NCI-H2196 treated with DMSO at 0.1 percent for 48 hours (cell line): ENCODE measurements at regions not wholly inside any gene's neighbourhood (a gene's known extent, or its start where the extent isn't known, plus 50 kb on each side); places are given as distances from the start of the nearest gene placed in this dataset.

Experiments
- DNase-seq: peaks from one replicate; lab custom pipeline; 2025; ENCODE audit not compliant: unreplicated experiment; lab: John Stamatoyannopoulos, UW

DNA sequence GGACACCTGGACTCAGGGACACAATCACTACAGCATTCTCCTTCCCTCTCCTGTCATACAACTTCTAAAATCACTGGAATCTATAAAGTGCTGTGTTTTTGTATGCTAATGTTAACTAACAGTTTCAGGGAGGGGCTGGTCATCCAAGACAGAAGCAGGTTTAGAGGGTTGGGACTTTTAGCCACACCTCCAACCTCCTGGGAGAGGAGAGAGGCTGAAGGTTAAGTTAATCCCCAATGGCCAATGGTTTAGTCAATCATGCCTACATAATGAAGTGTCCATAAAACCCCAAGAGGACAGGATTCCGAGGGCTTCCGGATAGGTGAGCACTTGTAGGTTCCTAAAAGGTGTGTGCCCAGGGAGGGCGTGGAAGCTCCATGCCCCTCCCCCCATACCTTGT lies 219.3 kb upstream of the CTNNB1 start:
- DNase-seq = no peak

DNA sequence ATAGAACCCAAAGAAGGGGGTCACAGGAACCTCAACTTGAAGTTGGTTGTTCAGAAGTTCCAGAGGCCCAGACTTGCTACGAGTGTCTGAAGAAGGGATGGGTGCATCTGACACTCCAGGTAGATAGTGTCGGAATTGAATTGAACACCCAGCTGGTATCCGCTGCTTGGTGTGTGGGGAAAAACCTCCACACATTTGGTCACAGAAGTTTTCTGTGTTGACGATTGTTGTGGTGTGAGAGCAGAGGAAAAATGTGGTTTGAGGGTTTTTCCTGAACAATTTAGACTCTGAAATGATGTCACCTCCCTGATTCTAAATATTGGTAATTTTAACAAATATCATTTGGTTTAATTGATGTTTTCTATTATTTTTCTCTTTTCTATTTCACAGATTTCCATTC lies 218.8 kb upstream of the CTNNB1 start:
- no peak for DNase-seq

DNA sequence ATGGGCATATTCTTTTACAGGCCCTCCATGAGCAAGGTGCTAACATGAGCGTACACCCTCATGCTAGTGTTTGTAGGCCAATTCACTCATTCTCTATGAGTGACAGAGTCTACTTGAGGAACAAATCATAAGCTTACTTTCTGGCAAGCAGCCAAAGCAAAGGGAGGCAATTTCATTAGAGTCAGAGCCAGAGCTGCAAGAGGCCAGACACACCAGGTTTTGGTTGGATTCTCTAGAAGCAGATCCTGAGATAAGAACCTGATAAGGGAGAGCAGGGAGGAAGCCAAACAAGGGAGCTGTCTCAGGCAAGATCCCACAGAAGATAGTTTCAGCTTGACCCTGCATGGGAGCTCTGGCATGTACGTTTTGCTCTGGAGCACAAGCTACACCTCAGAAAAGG lies 214.1 kb upstream of the CTNNB1 start:
- DNase-seq = no peak

DNA sequence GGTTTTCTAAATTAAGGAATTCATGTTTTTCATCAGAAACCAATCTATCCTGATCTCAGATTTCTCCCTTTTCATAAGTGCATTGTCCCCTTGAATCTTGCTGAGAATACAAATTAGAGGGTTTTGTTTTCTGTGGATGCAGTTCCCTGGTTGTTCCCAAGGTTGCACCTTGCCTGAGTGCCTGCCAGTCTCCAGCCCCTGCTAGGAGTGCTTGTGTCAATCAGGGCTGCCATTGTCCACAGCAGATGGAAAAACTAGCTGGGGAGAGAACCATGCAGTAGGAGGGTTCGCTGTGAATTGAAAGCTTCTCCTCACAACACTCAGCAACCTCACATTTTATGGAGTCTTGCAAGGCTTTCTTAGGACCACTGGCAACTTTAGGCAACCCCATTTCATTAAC lies 210.8 kb upstream of the CTNNB1 start:
- DNase-seq = no peak

DNA sequence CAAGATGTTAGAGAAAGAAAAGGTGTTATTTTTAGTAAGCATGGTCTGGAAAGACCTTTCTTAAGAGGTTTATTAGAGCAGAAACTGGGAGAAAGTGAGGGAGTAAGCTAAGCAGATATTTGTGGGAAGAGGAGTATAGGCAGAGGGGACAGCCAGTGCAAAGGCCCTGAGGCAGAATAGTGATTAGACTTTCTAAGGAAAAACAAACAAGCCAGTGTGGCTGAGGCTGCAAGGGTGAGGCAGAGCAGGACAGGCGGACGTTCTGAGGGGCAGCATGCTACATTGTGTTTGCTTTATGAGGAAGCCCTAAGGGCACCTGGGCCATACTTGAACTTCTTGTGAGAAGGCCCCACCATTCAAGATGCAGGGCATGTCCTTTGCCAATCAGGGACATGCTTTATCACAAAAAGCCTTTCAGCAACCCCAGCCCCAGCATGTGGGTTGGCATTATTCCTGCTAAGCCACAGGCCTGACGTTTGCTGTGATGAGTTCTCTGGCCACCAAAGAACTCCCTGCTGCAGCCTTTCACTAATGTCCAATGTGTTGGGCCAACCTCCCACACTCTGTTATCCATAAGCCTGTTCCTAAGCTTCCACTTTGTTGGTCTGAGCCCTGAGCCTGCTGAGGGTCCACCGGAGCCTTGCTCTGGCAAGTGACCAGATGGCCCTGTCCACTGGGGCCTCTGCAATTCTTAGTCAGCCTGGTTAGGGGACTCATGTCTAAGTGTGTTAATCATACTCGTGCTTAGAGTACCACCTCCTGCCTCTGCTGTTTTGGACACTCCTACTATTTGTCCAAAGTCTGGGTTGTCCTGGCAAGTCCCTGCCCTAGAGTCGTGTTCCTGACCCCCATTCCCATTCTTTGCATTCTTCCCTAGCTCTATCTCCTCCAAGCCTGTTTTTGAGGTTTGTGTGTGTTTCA lies 209.9 kb upstream of the CTNNB1 start:
- DNase-seq = no peak

DNA sequence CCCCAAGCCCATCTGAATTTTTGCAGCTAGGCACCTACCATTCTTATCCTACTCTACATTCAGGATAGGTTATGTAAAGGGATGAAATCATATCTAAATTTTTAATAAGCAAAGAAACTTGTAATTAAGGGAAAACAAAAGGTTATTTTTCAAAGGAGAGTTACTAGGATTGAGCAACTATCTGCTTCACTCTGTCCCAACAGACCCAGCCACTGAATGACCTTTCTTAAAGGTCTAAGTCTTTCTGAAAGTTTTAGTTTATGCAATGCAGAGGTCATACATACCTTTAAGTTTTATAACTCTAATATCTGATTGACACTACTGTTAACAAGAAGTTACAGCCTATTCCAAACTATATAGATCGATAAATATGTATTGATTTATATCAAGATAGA lies 209.2 kb upstream of the CTNNB1 start:
- no peak for DNase-seq

DNA sequence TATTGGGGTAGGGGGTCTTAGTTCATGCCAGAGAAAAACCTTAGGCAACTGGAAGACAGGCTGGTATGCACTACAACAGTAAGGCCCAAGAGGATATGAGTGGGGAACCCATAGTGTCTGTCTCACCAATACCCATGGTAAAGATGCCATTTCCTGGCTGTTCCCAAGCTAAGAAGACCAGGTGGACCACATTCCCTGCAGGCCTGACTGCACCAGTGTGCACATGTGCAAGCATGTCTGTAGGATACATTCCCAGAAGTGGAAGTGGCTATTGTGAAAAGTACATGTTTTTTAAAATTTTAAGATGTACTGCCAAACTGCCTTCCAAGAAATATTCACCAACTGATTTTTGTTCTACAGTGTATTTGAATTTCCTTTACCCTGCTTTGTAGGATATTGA lies 207.3 kb upstream of the CTNNB1 start:
- DNase-seq = no peak

DNA sequence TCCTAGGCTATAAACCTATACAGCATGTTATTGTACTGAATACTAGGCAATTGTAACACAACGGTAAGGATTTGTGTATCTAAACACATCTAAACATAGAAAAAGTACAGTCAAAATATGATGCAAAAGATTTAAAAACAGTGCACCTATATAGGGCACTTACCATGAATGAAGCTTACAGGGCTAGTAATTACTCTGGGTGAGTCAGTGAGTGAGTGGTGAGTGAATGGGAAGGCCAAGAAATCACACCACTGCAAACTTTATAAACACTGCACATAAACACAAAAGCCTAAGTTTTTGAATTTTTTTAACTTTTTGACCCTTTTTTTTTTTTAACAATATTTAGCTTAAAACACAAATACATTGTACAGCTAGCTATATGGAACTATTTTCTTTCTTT lies 204.7 kb upstream of the CTNNB1 start:
- no peak for DNase-seq

DNA sequence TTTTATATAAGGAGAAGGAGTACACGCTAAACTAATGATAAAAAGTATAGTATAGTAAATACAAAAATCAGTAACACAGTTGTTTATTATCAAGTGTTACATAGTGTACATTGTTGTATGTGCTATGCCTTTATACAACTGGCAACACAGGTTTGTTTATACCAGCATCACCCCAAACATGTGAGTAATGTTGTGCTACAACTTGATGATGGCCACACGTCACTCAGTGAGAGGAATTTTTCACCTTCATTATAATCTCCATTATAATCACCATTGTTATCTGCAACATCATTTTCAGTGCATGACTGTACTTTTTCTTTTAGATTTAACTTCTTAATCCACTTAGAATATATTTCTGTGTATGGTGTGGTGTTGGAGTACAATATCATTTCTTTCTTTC lies 204.0 kb upstream of the CTNNB1 start:
- no peak for DNase-seq

DNA sequence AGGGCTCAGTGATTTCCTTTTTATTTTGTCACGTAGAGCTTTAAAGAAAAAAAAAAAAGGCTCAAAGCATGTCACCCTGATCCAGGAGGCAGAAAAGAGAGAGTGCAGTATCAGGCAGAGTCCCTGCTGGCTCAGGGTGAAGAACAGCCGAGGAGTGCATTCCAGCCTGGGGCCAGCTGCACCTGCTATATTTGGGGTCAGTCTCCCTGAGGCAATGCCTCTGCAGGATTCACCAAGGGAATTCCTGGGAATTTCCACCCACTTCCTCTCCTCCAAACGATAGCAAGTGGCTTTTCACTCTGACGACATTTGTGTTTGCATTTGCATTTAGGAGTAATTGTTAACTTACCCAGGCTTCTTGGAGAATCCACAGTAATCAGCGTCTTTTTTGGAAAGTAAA lies 202.9 kb upstream of the CTNNB1 start:
- no peak for DNase-seq

DNA sequence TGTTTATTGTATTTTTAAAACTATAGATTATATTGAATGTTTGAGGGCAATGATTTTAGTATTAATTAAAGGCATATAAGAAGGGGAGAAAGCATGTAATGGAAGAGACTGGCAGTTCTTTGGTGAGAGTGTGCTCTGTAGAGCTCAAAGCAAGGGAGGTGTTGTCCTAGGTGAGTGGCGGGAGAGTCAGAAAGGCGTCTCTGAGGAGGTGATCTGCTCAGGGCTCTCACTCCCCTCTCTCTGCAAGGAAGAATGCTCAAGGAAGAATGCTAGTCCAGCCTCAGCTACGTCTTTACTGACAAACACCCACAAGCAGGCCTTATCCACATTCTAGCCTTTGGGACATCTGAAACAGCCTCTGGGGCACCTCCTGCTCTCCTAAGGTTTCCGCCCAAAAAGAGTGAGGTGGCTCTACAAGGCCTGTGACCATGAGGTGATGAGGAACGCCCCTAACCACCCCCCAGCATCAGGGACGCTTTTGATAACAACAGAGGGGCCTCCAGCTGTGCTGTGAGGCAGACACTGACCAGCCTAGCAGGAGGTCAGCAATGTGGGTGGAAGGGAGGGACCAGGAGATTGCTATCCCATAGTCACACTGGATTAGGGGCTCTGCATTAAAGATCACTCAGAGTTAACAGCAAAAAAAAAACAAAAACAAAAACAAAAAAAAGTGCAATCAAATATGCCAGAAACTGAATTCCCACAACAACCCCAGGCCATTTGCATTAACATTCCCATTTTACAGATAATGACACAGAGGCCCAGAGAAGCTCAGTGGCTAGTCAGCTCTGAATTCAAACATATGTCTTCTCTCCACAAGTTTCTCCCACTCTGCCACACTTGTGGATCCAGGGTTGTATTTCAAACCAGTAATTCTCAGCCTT lies 202.2 kb upstream of the CTNNB1 start:
- DNase-seq = no peak

DNA sequence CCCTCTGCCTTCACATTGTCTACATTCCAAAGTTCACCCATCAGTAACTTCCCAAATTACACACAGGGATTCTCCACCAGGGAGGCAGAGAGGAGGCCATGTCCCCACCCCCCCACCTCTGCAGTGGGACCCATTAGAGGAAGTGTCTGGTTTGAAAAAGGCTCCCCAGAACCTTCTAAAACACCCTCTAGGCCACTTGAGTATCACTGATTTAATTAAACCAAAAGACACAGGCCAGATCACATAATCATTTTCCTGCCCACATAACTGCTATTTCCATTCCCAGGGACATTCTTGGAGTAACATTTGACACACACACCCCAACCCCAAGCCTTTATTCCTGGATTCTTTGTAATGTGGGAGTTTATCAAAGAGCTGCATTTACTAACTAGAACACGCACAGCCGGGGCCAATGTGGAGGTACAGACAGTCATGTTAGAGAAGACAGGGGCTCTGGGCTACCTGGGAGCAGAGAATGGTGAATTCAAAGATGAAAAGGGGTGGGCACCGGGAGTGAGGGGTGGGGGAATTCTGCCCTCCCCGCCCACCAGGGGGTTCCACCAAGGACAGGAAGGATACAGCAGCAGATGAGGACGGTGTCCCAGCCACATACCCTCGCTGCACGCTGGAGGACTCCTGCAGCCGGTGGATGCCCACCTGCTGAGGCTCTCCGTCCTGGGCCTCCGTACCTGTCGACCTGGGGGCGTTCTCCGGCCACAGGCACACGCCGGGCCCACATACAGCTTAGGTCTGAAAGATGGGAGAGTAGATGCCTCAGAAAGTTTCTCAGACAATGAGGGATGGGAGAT lies 201.4 kb upstream of the CTNNB1 start:
- DNase-seq = no peak

DNA sequence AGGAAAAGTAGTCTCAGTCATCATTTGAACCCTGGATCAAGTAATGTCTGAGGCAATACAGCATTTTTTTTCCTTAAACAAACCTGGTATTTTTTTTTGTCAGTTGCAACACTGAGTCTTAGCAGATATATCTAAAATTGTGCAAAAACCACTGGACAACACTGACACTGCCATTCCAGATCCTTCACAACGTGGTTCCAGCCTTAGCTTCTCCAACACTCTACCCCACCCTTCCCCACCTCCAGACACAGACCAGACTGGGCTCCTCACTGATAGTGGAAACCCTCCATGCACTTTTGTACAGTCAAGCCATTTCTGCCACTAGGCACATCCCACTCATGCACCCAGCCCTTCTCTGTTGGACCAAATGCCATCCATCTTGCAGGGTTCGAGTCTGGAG lies 199.6 kb upstream of the CTNNB1 start:
- DNase-seq = no peak

DNA sequence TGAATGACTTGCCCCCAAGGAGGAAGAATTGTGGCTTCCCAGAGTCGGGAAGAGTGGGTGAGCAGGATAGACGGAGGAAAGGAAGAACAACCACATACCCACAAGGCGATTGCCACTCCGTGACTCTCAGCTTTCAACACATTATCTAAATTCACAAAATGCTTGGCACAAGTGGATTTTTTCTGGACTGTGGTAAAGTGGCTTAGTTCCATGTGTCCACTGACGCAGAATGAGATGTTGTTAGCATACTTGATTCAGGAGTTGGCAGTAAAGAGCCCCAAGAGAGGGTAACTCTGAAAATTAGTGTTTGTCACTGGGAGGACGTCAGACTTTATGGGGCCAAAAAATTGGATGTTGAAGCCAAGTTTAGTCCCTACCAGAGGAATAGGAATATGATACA lies 198.8 kb upstream of the CTNNB1 start:
- no peak for DNase-seq

DNA sequence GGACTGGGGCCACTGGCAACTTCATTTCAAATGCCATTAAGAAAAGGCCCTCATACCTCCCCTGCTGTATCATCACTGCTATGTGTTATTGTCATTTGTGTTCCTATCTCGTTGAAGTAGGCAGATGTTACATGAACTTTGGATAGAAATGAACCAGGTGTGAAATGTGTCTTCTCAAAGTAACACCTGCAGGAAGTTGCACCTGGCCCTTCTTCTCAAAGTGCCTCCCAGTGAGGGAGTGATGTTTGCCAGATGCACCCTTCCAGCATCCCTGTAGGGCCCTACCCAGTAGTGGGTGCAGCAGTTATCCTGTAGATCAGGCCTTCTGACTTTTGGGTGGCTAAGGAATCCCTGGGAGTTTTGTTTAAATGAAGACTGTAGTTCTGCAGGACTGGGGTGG lies 197.7 kb upstream of the CTNNB1 start:
- DNase-seq = no peak

DNA sequence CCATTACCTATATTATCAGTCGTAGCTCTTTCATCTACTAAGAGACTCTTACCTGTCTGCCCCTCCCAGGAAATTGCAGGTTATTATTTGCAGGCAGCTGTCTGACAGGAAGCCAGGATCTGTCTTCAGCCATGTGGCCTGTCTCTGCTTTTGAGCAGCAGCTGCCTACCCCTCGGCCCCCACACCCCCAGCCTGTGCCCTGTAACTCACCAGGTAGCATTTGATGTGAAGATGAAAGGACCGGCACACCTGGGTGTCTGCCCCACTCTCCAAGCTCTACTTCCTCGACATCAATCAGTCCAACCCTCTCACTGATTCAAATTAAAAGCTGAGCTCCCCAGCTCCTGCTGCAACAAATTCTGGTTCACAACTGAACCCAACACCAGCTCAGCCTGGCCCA lies 197.2 kb upstream of the CTNNB1 start:
- DNase-seq = peak; percentile 19

DNA sequence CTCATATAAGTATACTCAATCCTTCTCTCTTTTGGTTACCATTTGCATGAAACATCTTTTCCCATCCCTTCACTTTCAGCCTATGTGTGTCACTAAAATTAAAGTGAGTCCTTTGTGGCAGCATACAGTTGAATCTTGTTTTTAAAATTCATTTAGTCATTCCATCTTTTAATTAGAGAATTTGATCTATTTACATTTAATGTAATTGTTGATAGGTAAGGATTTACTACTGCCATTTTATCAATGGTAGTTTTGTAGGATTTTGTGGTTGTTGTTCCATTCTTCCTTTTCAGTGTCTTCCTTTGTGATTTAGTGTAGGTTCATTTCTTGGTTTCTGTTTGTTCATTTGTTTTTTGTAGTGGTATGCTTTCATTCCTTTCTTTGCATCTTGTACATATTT lies 191.9 kb upstream of the CTNNB1 start:
- DNase-seq = no peak

DNA sequence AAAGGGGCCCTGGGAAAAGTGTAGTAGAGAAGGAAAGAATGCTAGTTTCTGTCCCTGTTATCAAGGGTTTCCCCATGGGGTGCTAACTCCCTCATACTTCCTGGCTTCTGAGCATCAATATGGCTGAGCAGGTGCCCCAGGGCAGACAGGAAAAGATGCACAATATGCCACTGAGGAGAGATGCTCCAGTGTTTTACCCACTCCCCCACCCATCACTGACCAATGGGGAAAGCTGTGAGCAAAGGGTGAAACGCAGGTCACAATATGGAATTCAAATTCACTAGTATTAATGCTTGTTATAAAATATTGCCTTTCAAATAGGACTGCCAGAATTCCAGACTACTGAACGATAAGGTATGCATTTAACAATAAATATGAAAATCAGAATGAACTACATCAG lies 187.5 kb upstream of the CTNNB1 start:
- no peak for DNase-seq

DNA sequence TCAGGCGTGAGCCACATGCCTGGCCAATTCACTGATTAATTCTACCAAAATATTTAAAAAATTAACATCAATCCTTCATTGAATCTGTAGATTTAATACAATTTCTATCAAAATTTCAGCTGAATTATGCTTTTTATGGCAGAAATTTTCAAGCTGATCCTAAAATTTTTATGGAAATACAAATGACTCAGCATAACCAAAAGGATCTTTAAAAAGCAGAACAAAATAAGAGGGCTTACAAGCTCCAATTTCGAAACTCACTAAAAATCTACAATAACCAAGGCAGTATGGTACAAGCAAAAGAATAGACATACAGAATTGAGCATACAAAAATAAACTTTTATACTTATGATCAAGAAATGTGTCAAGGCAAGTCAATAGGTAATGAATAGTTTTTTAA lies 180.4 kb upstream of the CTNNB1 start:
- no peak for DNase-seq

DNA sequence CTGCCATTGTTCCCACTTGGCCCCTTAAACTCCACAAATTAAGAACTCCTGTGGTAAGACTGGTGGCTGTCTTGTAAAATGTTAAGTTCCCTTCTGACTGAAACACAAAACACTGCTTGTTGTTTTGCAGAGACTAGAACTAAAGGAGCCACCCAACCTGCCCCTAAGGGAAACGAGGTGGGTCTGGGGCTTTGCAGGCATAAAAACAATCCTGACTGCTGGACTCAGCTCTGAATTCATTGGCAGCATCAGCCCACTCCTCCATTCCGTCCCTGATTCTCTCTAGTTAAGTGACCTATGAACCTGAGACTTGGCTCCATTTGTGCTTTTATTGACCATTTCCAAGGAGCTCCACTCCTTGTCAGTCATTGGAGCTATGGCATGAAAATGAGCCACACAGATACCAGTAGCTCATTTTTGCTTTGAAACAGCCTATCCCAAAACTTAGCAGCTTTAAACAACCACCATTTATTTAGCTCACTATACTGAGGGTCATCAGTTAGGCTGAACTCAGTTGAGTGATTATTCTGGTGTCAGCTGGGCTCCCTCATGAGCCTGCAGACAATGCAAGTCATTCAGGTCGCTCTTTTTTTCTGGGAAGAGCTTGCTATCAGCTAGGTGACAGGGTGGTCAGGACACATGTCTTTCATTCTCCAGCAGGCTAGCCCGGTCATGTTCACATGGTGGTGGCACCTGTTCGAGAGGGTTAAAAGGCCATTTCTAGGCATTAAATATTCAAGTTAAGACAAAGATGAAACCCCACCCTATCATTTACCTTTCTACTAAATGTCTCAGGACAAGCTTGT lies 175.1 kb upstream of the CTNNB1 start:
- no peak for DNase-seq
